ENCODE measurements at regions not wholly inside any gene's neighbourhood (a gene's known extent, or its start where the extent isn't known, plus 50 kb on each side); places are given as distances from the start of the nearest gene placed in this dataset.
"Not testable (repeated sequence)": the region's sequence is repeated elsewhere in the genome, so short reads cannot be mapped to it uniquely, and the experiment has no call there.

GRCh38 chr18:51480407-51481261 lies 283.2 kb upstream of the MEX3C start:
- Mint-ChIP-seq H3K27ac (no peak overlapping the region), H3K9me3 (no peaks in the 10 kb centered on the region)

GRCh38 chr18:51486735-51487366 lies 289.4 kb upstream of the MEX3C start:
- Mint-ChIP-seq H3K4me1 (no peaks in the 10 kb centered on the region), H3K27ac (no peak overlapping the region), H3K36me3 (ENCODE audit: low read depth) (no peaks in the 10 kb centered on the region), H3K9me3 (no peaks in the 10 kb centered on the region), H3K27me3 (no peaks in the 10 kb centered on the region), H3K4me3 (no peak overlapping the region)
- no peak for ATAC-seq (replicated peaks)

More at GRCh38 chr18:51480407-51481261, 283.2 kb upstream of the MEX3C start:
- Mint-ChIP-seq H3K27me3 (peaks cover 8% of the 10 kb centered on the region), H3K4me3 (no peak overlapping the region), H3K4me1 (no peaks in the 10 kb centered on the region), H3K36me3 (ENCODE audit: low read depth) (no peaks in the 10 kb centered on the region)
- ATAC-seq (replicated peaks): no peak

- peaks cover 7% of the 10 kb centered on the region for H3K27me3 Mint-ChIP-seq
- H3K9me3 Mint-ChIP-seq: no peaks in the 10 kb centered on the region
- no peak overlapping the region for H3K4me3 Mint-ChIP-seq
- H3K27ac Mint-ChIP-seq: no peak overlapping the region
- no peak for ATAC-seq (replicated peaks)
- no peaks in the 10 kb centered on the region for H3K4me1 Mint-ChIP-seq
- H3K36me3 Mint-ChIP-seq (ENCODE audit: low read depth): no peaks in the 10 kb centered on the region
These were observed 292.9 kb upstream of the MEX3C start for GRCh38 chr18:51490417-51490816.

- Mint-ChIP-seq H3K4me3 (no peak overlapping the region), H3K27me3 (peaks cover 7% of the 10 kb centered on the region), H3K4me1 (no peaks in the 10 kb centered on the region), H3K27ac (no peak overlapping the region), H3K9me3 (no peaks in the 10 kb centered on the region), H3K36me3 (ENCODE audit: low read depth) (no peaks in the 10 kb centered on the region)
- no peak for ATAC-seq (replicated peaks)
These were observed 293.4 kb upstream of the MEX3C start for GRCh38 chr18:51490860-51491259.

GRCh38 chr18:51491678-51492372 lies 294.3 kb upstream of the MEX3C start:
- H3K9me3 Mint-ChIP-seq: no peaks in the 10 kb centered on the region
- H3K4me1 Mint-ChIP-seq: no peaks in the 10 kb centered on the region
- H3K27me3 Mint-ChIP-seq: peaks cover 15% of the 10 kb centered on the region
- H3K4me3 Mint-ChIP-seq: no peak overlapping the region
- no peak overlapping the region for H3K27ac Mint-ChIP-seq
- ATAC-seq (replicated peaks): no peak
- H3K36me3 Mint-ChIP-seq (ENCODE audit: low read depth): no peaks in the 10 kb centered on the region

GRCh38 chr18:51498085-51498855 lies 300.8 kb upstream of the MEX3C start:
- Mint-ChIP-seq H3K36me3 (ENCODE audit: low read depth) (no peaks in the 10 kb centered on the region), H3K9me3 (no peaks in the 10 kb centered on the region), H3K27me3 (peaks cover 30% of the 10 kb centered on the region), H3K4me1 (no peaks in the 10 kb centered on the region), H3K27ac (no peak overlapping the region), H3K4me3 (no peak overlapping the region)
- no peak for ATAC-seq (replicated peaks)

GRCh38 chr18:51503351-51503750 lies 305.9 kb upstream of the MEX3C start:
- no peaks in the 10 kb centered on the region for H3K9me3 Mint-ChIP-seq
- H3K36me3 Mint-ChIP-seq (ENCODE audit: low read depth): no peaks in the 10 kb centered on the region
- peaks cover 5% of the 10 kb centered on the region for H3K27me3 Mint-ChIP-seq
- ATAC-seq (replicated peaks): no peak
- H3K4me3 Mint-ChIP-seq: no peak overlapping the region
- no peaks in the 10 kb centered on the region for H3K4me1 Mint-ChIP-seq
- H3K27ac Mint-ChIP-seq: no peak overlapping the region

GRCh38 chr18:51506811-51507210 lies 309.3 kb upstream of the MEX3C start:
- Mint-ChIP-seq H3K9me3 (peaks cover 5% of the 10 kb centered on the region), H3K4me1 (no peaks in the 10 kb centered on the region), H3K27me3 (no peaks in the 10 kb centered on the region), H3K27ac (no peak overlapping the region), H3K36me3 (ENCODE audit: low read depth) (no peaks in the 10 kb centered on the region), H3K4me3 (no peak overlapping the region)
- ATAC-seq (replicated peaks): no peak

- H3K27ac Mint-ChIP-seq; ATAC-seq (replicated peaks); H3K4me3 Mint-ChIP-seq; H3K27me3 Mint-ChIP-seq; H3K36me3 Mint-ChIP-seq (ENCODE audit: low read depth); H3K4me1 Mint-ChIP-seq; H3K9me3 Mint-ChIP-seq: not testable (repeated sequence)
These were observed 310.9 kb upstream of the MEX3C start for GRCh38 chr18:51508410-51508809.

GRCh38 chr18:51510020-51510419 lies 312.5 kb upstream of the MEX3C start:
- H3K27ac Mint-ChIP-seq: no peak overlapping the region
- no peak overlapping the region for H3K4me3 Mint-ChIP-seq
- peaks cover 5% of the 10 kb centered on the region for H3K27me3 Mint-ChIP-seq
- peaks cover 8% of the 10 kb centered on the region for H3K9me3 Mint-ChIP-seq
- no peaks in the 10 kb centered on the region for H3K4me1 Mint-ChIP-seq
- ATAC-seq (replicated peaks): no peak
- no peaks in the 10 kb centered on the region for H3K36me3 Mint-ChIP-seq (ENCODE audit: low read depth)

GRCh38 chr18:51513517-51513916 lies 316.0 kb upstream of the MEX3C start:
- Mint-ChIP-seq H3K4me1 (no peaks in the 10 kb centered on the region), H3K27ac (no peak overlapping the region), H3K9me3 (peaks cover 8% of the 10 kb centered on the region), H3K36me3 (ENCODE audit: low read depth) (no peaks in the 10 kb centered on the region), H3K4me3 (no peak overlapping the region), H3K27me3 (peaks cover 9% of the 10 kb centered on the region)
- ATAC-seq (replicated peaks): no peak

GRCh38 chr18:51514128-51514527 lies 316.6 kb upstream of the MEX3C start:
- Mint-ChIP-seq H3K9me3 (peaks cover 8% of the 10 kb centered on the region), H3K27ac (no peak overlapping the region), H3K4me1 (no peaks in the 10 kb centered on the region), H3K36me3 (ENCODE audit: low read depth) (no peaks in the 10 kb centered on the region), H3K4me3 (no peak overlapping the region), H3K27me3 (peaks cover 9% of the 10 kb centered on the region)
- ATAC-seq (replicated peaks): no peak

GRCh38 chr18:51516478-51517038 lies 319.1 kb upstream of the MEX3C start:
- Mint-ChIP-seq H3K36me3 (ENCODE audit: low read depth) (no peaks in the 10 kb centered on the region), H3K9me3 (peaks cover 4% of the 10 kb centered on the region), H3K27ac (no peak overlapping the region), H3K4me3 (no peak overlapping the region), H3K27me3 (peaks cover 9% of the 10 kb centered on the region), H3K4me1 (no peaks in the 10 kb centered on the region)
- no peak for ATAC-seq (replicated peaks)

- Mint-ChIP-seq H3K27ac (no peak overlapping the region), H3K36me3 (ENCODE audit: low read depth) (no peaks in the 10 kb centered on the region), H3K27me3 (peaks cover 4% of the 10 kb centered on the region), H3K4me1 (no peaks in the 10 kb centered on the region), H3K9me3 (no peaks in the 10 kb centered on the region), H3K4me3 (no peak overlapping the region)
- ATAC-seq (replicated peaks): no peak
These were observed 322.1 kb upstream of the MEX3C start for GRCh38 chr18:51519571-51519970.

All from activated T-helper 17 cell treated with anti-CD3 and anti-CD28 coated beads, Interleukin-2, amount 50 U/mL, for 72 hours (primary cell).